HepG2 (cell line): ENCODE measurements at regions not wholly inside any gene's neighbourhood (a gene's known extent, or its start where the extent isn't known, plus 50 kb on each side); places are given as distances from the start of the nearest gene placed in this dataset.

Source experiments
- ATAC-seq: fragments of 200-7000 bp; cut with Tn5 transposase; 3 replicates; pipeline ENCODE4 v1.9.1; 2020; ENCODE audit warnings: mild to moderate bottlenecking, moderate library complexity
- BruUV-seq: library from RNA; stranded (reverse); fragments of 400-500 nt; replicated peaks from 2 replicates; lab custom pipeline; 2021; lab: Mats Ljungman, UMichigan
- CTCF ChIA-PET: fragments of 300-600 bp; formaldehyde crosslinking; extraction: SDS; loops from one replicate; lab custom pipeline; 2021; ENCODE audit warnings: low total read pairs, inconsistent platforms, low intra/inter-chr PET ratio; lab: Yijun Ruan, JAX
- POLR2A ChIA-PET: fragments of 350-600 bp; sonication (Branson Sonifier 250); formaldehyde crosslinking; loops from one replicate; lab custom pipeline; 2020; ENCODE audit warnings: antibody characterized with exemption, inconsistent platforms; lab: Yijun Ruan, JAX
- DNase-seq: peaks from one replicate; pipeline ENCODE4 v3.0.0-alpha.2; 2015; ENCODE audit warnings: low spot score
- FAIRE-seq: peaks from 3 replicates; lab custom pipeline; 2011; peaks lifted over from hg19 to GRCh38; lab: Jason Lieb, UNC
- H2AFZ ChIP-seq: one replicate; pipeline ENCODE4 v1.6.1; 2011; ENCODE audit warnings: low read length, inconsistent platforms
- H3K27ac ChIP-seq: fragments of 300-600 bp; 3 replicates; pipeline ENCODE4 v1.8.0; 2011; ENCODE audit warnings: mixed run types, mild to moderate bottlenecking, mixed read lengths, low read length, inconsistent platforms; ENCODE audit not compliant: insufficient read depth; ENCODE audit errors: extremely low read length
- H3K27me3 ChIP-seq, 2 experiments: fragments of 200-600 bp in 1 of 2; 2 replicates in 1 of 2; 3 replicates in 1 of 2; pipeline versions ENCODE4 v1.6.0 to v1.8.0; 2011; ENCODE audit warnings: low read length in 2 of 2, mild to moderate bottlenecking in 2 of 2, moderate library complexity in 2 of 2, inconsistent platforms in 1 of 2; ENCODE audit not compliant: insufficient read depth in 2 of 2, control insufficient read depth in 1 of 2
- H3K36me3 ChIP-seq, 2 experiments: fragments of 200-600 bp in 1 of 2; replicated peaks in 1 of 2; 2 replicates in 1 of 2; 3 replicates in 1 of 2; pipeline versions ENCODE4 v1.5.1 to v1.8.0; 2011; ENCODE audit warnings: low read length in 2 of 2, inconsistent platforms in 1 of 2; ENCODE audit not compliant: insufficient read depth in 2 of 2, control insufficient read depth in 1 of 2
- H3K4me1 ChIP-seq: 2 replicates; pipeline ENCODE4 v1.5.1; 2012; ENCODE audit warnings: low read length, inconsistent platforms; ENCODE audit not compliant: insufficient read depth
- H3K4me2 ChIP-seq: 2 replicates; pipeline ENCODE4 v1.6.0; 2011; ENCODE audit warnings: low read depth, low read length, inconsistent platforms
- H3K4me3 ChIP-seq, 3 experiments: fragments of 200-600 bp in 1 of 3; sonication (generic), shearing (Covaris generic) in 1 of 3; replicated peaks in 1 of 3; 2 replicates each; pipeline ENCODE4 v1.5.1; 2011 to 2016; ENCODE audit warnings: low read length in 3 of 3, inconsistent platforms in 2 of 3, low read depth in 2 of 3, mild to moderate bottlenecking in 2 of 3, control low read depth in 1 of 3, mixed read lengths in 1 of 3; ENCODE audit not compliant: insufficient read depth in 1 of 3
- H3K79me2 ChIP-seq: one replicate; pipeline ENCODE4 v1.6.1; 2011; ENCODE audit warnings: low read length, inconsistent platforms; ENCODE audit not compliant: insufficient read depth
- H3K9ac ChIP-seq: 2 replicates; pipeline ENCODE4 v1.6.0; 2011; ENCODE audit warnings: mild to moderate bottlenecking, low read depth, low read length, inconsistent platforms; ENCODE audit not compliant: insufficient read depth
- H3K9me3 ChIP-seq: 2 replicates; pipeline ENCODE4 v1.5.1; 2012; ENCODE audit warnings: mild to moderate bottlenecking, low read length
- H4K20me1 ChIP-seq: 2 replicates; pipeline ENCODE4 v1.6.0; 2011; ENCODE audit warnings: inconsistent platforms, mild to moderate bottlenecking, low read length, moderate library complexity; ENCODE audit not compliant: insufficient read depth
- ARID3A ChIP-seq: IDR thresholded peaks from 2 replicates; pipeline ENCODE4 v1.6.1; 2012; ENCODE audit warnings: low read depth, low read length, improper control_type of control experiment
- BHLHE40 ChIP-seq: IDR thresholded peaks from 2 replicates; pipeline ENCODE4 v1.6.1; 2011; ENCODE audit warnings: low read length, improper control_type of control experiment
- FOXA1 ChIP-seq, 2 experiments: fragments of 450-650 bp in 1 of 2; sonication (generic) in 1 of 2; formaldehyde crosslinking in 1 of 2; IDR thresholded peaks; 2 replicates each; pipeline versions ENCODE4 v1.4.0 to v1.6.1; 2016 to 2020; ENCODE audit warnings: missing genetic modification reagents in 1 of 2
- FOXP1 ChIP-seq, 2 experiments: fragments of 450-650 bp in 1 of 2; IDR thresholded peaks; 2 replicates each; pipeline ENCODE4 v1.6.1; 2017 to 2018; ENCODE audit warnings: antibody characterized with exemption in 1 of 2
- HOXA7 ChIP-seq: sonication (generic); formaldehyde crosslinking; IDR thresholded peaks from 2 replicates; pipeline ENCODE4 v1.8.1; 2022; ENCODE audit warnings: mild to moderate bottlenecking, missing genetic modification reagents, moderate library complexity
- IKZF1 ChIP-seq: fragments of 450-650 bp; IDR thresholded peaks from 2 replicates; pipeline ENCODE4 v1.7.1; 2016
- IRX3 ChIP-seq: sonication (generic); formaldehyde crosslinking; IDR thresholded peaks from 2 replicates; pipeline ENCODE4 v1.8.1; 2023; ENCODE audit warnings: mild to moderate bottlenecking, low read depth, missing genetic modification reagents, borderline replicate concordance
- MNT ChIP-seq: fragments of 450-650 bp; IDR thresholded peaks from 2 replicates; pipeline ENCODE4 v1.6.1; 2016
- RAD21 ChIP-seq: fragments of 450-650 bp; formaldehyde crosslinking; IDR thresholded peaks from 2 replicates; pipeline ENCODE4 v1.5.0; 2020; ENCODE audit warnings: mild to moderate bottlenecking
- RXRB ChIP-seq: IDR thresholded peaks from 2 replicates; pipeline ENCODE4 v1.6.1; 2016; ENCODE audit warnings: borderline replicate concordance, missing genetic modification reagents, missing compliant biosample characterization
- SOX13 ChIP-seq, 3 experiments: fragments of 450-650 bp in 1 of 3; sonication (generic) in 1 of 3; formaldehyde crosslinking in 1 of 3; IDR thresholded peaks in 2 of 3; conservative IDR thresholded peaks in 1 of 3; 2 replicates each; pipeline versions ENCODE4 v1.5.0 to v1.6.1; 2016 to 2020; ENCODE audit warnings: antibody characterized with exemption in 1 of 3, mild to moderate bottlenecking in 1 of 3, missing compliant biosample characterization in 1 of 3, missing genetic modification reagents in 1 of 3, moderate library complexity in 1 of 3
- TFE3 ChIP-seq: IDR thresholded peaks from 2 replicates; pipeline ENCODE4 v1.6.1; 2016
- ZNF512B ChIP-seq: sonication (generic); formaldehyde crosslinking; IDR thresholded peaks from 2 replicates; pipeline ENCODE4 v1.5.1; 2020; ENCODE audit warnings: missing genetic modification reagents, mild to moderate bottlenecking, borderline replicate concordance
- ZSCAN22 ChIP-seq: sonication (generic); formaldehyde crosslinking; IDR thresholded peaks from 2 replicates; pipeline ENCODE4 v1.4.0; 2020; ENCODE audit warnings: mild to moderate bottlenecking, missing genetic modification reagents
- WGBS: methylation state at CpG from one replicate; pipeline ENCODE4 v1.1.6; 2017; ENCODE audit warnings: low lambda C conversion rate; 5-methylcytosine and 5-hydroxymethylcytosine counted together
- in situ Hi-C: cut with HindIII; loops from 2 replicates; pipeline ENCODE4 v1.10.0; 2017; ENCODE audit warnings: low pct_unique_long_range_greater_than_20kb; ENCODE audit not compliant: extremely low pct_ligation_motif_present
- intact Hi-C: fragments of 100-400 bp; cut with micrococcal nuclease; formaldehyde crosslinking; loops from one replicate; pipeline ENCODE4 v1.10.0; 2022; ENCODE audit not compliant: unreplicated experiment

GRCh38 chr6:67011441-67011840 lies 1304.4 kb upstream of the EYS start (continued):
- no peak for TF ChIP-seq MNT
- TF ChIP-seq FOXP1 (IDR thresholded peaks at IDR 0.05) = no peak
- no peak for TF ChIP-seq FOXP1 (CRISPR knock-in tag; IDR thresholded peaks at IDR 0.05)
- no peak for TF ChIP-seq HOXA7 (CRISPR knock-in tag)

- in situ Hi-C loops = no loop called here
- BruUV-seq = no TSS peak
- H4K20me1 ChIP-seq = no peaks in the 10 kb centered on the region
- H3K9me3 ChIP-seq = no peaks in the 10 kb centered on the region
- H3K27ac ChIP-seq = no peak overlapping the region
- H3K79me2 ChIP-seq = no peaks in the 10 kb centered on the region
- FAIRE-seq (no peak), DNase-seq (peak; percentile 39), ATAC-seq (peak; percentile 90)
- no peaks in the 10 kb centered on the region for H3K36me3 ChIP-seq
- ChIA-PET POLR2A (no interaction called here), CTCF (interaction anchor here (0.9 to 2.1 kb wide), 2 partner anchors 82 to 84 kb away, joined by 3 to 14 read pairs; no protein-coding TSS in a partner anchor)
- H3K4me1 ChIP-seq = no peaks in the 10 kb centered on the region
- no peak overlapping the region for H3K4me3 ChIP-seq
- H2AFZ ChIP-seq = no peak overlapping the region
- intact Hi-C loops = loop anchor here (1.0 kb wide), 1 partner anchor 84 kb away; no protein-coding TSS in a partner anchor
- no peak overlapping the region for H3K9ac ChIP-seq
- H3K4me2 ChIP-seq = no peak overlapping the region
- H3K27me3 ChIP-seq = no peaks in the 10 kb centered on the region
- 20% methylated on average over 8 of the region's 8 CpGs for WGBS
- TF ChIP-seq BHLHE40 (peak; percentile 83), FOXA1 (IDR thresholded peaks at IDR 0.05) (no peak), FOXA1 (CRISPR knock-in tag; IDR thresholded peaks at IDR 0.05) (peak; percentile 87), TFE3 (0 out of 2 replicates have a peak, but pooled peaks have one; percentile 20), IRX3 (CRISPR knock-in tag) (no peak), RAD21 (CRISPR knock-in tag) (0 out of 2 replicates have a peak, but pooled peaks have one; percentile 14), ZNF512B (CRISPR knock-in tag) (no peak), ARID3A (0 out of 2 replicates have a peak, but pooled peaks have one; percentile 21), RXRB (CRISPR knock-in tag) (no peak), IKZF1 (no peak), ZSCAN22 (CRISPR knock-in tag) (no peak), SOX13 (IDR thresholded peaks at IDR 0.05) (no peak), SOX13 (CRISPR knock-in tag; conservative IDR thresholded peaks at IDR 0.05 in 1 of 2, IDR thresholded peaks at IDR 0.05 in 1 of 2) (no peak)
Measured at GRCh38 chr6:67009818-67010217, 1302.8 kb upstream of the EYS start.
